ENCODE measurements at regions not wholly inside any gene's neighbourhood (a gene's known extent, or its start where the extent isn't known, plus 50 kb on each side); places are given as distances from the start of the nearest gene placed in this dataset.

DNA sequence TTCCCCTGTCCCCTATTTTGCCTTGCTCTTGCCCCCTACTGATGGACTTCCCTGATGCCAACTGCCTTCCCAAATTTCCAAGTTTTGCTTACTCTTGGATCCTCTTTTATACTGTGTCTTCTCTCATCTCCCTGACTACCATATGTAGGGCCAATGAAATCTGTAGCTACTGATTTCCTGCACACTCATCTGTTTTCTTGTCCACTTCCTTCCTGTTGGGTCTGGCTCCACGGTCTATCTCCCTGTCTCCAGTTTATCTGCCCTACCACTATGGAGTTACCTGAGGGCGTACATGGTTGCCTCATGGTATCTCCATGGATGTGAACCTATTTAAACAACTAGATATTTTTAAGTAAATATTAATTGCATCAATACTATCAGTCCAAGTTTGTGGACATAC, 140.3 kb upstream of the MCHR2 start:
- no peak for DNase-seq

DNA sequence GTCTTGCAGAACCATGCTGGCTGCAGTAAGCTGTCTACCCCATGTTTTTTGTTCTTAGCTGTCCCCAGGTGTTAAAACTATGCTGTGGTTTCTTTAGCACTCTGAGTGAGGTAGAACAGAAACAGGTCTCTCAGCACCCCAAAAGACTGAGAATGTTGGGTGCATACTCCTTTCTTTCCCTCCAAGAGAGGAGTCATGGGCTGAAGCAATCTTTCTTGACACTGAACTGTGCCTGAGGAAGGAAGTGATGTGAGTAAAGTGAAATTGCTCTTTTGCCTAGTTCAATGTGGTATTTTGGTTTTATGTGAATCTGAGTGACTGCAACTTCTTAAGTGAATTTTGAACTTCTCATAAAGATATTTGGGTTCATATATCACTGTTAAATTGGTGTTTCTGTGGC, 138.0 kb upstream of the MCHR2 start:
- no peak for DNase-seq

DNA sequence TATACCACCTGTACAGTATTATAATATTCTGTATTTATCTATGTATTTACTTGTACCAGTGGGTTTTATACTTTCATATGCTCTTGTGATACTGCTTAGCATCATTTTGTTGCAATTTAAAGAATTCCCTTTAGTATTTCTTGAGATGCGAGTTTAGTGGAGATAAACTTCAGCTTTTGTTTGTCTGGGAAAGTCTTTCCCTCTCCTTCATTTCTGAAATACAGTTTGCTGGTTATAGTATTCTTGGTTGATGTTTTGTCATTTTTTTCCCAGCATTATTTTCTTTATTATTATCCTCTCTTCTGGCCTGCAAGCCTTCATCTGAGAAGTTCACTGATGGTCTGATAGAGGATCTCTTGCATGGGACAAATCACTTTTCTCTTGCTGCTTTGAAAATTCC, 136.6 kb upstream of the MCHR2 start:
- DNase-seq, result no peak

DNA sequence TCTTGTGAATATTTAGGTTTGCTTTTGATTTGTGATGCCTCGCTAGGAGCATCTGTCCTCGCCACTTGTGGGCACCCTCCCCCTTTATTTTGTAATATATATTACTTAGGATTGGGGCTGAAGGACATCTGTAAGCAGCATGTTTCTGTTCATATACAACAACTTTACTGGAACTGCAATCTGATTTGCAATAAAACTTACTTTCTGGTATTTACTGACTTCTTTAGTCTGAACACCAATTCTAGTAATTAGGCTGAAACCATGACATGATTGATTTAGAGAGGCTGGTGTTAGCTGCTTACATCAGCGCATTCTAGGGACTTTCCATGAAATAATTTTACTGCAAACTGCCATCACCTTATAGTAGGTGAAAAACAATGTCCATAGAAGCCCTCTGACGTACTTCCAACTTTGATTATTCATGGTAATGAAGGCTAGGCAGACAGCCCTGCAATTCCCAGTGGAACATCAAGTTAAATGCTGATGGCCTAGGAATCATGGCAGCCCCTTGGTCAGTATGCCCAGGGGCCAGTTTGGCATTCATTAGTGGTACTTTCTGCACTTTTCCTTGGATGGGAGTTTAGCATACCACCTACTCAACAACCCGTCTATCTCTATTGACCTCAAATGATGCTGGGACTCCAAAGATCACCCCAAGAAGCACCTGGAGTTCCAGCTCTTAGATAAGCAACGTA, 132.9 kb upstream of the MCHR2 start:
- no peak for DNase-seq

DNA sequence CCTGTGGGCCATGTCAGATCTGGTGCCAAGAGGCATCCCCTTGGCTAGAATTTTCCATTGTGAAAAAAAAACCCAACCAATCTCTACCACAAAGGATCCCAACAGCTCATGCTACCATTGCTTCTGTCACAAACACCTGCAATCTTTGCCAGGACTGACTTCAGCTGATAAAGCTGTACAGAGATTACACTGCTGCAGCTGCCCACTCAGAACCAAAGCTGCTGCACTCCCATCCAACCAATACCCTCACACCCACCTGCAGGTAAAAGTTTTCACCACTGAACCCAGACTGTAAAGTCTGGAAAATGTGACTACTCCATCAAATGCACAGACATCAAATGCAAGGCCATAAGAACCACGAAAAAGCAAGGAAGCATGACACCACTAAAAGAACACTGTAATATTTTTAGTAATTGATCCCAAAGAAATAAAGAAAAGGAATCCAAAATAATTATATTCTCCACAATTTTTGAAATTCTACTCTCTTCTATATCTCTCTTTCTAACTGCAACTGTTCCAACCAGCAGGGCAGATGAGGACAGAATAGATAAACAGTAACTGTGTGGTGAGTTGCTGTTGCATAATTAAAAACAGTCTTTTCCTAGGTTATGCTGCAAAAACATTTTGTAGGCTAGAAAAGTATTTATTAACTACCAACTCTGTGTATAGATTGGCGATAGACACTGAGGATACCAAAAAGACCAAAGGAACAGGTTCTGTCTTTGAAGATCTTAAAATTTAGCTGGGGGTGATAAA, 128.0 kb upstream of the MCHR2 start:
- DNase-seq, result no peak

DNA sequence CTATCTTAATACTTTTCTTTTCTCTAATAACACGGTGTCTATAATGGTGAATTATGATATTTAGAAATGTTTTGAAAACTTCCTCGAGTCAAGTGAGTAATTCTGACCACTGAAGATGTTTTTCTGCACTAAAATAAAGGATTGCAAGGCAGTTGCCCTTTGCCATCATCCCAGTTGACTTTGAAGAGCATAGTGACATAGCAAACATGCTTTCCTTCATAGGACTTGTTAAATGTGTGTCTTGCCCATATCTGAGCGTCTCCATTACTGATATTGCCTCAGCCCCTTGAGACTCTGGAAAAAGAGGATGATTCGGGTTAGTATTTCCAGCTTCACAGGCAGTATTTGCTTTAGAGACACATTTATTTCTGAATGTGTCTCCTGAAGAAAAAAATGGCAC, 125.2 kb upstream of the MCHR2 start:
- no peak for DNase-seq

DNA sequence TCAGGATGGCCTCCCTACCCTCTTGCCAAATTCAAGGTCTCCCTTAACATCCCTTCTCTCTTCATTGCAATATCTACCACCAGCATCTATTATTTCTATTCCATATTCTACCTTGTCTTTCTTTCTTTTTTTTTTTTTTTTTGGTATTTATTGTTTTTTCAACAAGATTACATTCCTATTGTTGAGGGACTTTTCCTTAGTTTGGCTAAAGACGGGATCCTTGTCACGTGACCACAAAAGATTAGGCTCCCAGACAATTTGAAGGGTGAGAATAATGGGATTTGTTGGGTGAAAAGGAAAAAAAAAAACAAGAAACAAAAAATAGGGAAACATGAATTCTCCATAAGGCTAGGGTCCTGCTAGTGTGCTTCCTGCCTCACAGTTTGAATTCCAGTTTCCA, 124.3 kb upstream of the MCHR2 start:
- DNase-seq, result no peak

DNA sequence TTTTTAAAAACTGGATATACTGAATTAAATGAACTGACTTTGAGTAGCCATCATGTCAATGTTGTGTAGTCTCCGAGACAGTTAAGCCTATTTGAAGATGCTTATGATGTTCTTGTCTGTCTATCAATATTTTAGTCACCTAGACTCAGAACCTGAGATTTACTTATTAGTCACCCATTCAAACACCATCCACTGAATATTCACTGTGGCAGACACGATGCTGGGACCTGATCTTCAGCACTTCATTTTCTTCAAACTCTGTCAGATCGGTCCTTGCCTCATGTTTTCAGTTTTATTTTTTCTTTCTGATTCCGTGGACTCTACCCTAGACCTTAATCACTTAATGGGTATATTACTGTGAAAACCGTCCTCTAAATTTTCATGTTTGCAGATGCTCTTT, 123.7 kb upstream of the MCHR2 start:
- DNase-seq, result no peak

DNA sequence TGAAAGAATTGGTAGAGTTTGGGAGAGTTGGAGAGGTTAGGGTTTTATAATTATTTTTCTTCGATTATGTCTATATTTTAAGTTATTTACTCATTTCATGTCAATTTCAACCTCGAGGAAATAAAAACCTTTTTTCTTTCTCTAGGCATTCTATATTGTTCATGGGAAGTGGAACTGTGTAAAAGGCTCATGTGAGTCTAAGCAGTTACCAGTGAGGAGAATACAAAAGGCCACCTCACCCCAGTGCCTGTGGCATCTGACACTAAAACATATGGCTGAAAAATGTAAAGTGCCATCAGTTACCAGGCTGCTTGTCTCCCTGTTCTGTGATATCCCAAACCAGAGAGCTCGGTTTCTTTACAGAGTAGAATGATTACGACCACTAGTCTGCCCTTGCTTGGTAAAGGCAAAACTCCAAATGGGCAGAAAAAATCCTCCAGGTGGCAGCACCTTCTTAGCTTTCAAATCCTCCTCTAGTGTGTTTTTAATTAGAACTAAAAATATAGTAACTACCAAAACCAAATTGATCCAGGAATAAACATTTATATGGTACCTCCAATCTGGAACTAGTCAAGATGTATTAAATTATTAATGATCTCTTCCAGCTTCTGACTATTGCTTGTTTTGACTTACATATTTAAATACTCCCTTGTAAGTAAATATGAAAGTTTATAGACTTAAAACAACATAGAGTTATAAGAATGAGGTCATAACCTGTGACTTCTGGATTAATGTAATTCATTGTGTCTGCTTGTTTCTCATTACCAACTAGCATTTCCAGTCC, 122.6 kb upstream of the MCHR2 start:
- DNase-seq, result no peak

DNA sequence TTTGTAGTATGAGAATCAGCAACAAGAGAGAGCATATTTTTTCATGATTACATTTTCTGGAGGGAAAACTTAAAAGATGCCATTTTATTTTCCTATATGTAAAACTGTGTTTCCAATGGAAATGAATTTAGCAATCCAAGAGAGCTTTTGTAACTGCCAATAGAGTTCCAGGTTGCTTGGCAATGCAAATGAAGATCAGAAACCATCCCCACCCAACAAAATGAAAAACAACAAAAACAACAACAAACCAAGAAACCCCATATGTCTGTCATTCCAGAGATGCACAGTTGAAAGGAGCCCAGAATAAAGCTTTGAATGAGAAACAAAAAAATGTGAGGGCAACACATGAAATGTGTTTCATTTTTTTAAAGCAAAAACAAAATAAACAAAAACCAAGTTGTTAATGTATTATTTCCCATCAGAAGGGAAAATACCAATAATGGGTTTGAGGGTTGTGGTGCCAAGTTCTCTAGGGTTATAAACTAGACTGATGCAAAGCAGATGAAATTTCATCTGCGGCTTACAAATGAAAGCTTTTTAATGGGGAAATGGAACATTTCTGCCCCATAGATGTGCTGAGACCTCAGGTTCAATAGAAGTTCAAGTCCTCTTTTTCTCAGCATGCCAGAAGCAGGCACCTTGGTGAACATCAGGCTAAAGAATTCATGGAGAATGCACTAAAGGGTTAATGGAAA, 121.5 kb upstream of the MCHR2 start:
- no peak for DNase-seq

DNA sequence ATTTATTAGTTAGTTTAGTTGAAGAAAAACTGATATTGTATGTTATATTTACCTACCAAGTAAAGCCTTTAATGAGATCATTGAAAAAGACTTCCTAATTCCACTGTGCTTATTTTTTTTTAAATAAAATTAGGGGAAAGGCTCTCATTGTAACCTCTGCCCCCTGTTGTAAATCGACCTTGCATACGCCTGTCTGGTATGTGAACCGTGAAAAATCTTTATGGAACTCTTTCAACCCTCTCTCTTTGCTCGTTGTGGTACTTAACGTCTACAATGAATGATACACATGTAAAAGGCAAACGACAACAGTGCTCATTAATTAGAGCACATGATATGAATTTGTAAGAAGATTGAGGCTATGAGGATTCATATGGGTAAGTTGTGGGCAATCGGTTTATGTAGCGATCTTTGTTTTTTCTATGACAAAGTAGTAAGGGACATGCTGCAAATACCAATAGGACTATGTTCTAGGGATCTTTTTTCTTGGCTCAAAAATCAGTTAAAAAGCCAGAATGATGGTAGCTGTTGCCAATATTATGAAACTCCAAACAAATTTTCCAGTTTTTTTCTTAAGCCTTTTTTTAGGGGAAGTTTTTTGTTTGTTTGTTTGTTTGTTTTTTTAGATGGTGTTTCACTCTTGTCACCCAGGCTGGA, 119.0 kb upstream of the MCHR2 start:
- DNase-seq, result no peak

DNA sequence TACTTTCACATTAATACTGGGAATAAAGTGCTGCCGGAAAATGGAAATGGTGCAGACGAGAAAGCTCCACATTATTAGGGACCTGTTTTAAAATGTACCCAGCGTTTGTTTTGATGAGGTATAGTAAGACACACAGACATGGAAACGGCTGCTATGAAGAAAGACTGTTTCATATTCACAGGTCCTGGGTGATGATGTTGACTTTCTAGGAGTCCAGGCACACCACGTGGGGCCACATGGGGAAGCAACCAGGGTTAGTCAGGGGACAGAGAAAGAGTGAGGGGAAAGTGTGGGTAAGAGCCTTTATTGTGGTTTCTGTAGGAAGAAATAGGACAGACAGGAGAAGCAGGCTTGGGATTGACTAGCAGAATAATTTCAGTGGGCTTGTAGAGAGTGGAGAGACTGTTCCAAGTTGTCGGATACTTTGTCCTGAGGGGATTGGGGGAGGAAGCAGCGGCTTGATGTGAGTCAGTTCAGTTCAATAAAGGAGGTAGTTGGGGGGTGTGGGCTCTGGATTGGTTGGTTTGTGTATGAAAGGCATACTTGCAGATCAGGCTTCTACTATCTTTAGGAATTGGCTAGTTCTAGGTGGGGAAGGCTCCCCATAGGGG, 112.0 kb upstream of the MCHR2 start:
- DNase-seq, result no peak

DNA sequence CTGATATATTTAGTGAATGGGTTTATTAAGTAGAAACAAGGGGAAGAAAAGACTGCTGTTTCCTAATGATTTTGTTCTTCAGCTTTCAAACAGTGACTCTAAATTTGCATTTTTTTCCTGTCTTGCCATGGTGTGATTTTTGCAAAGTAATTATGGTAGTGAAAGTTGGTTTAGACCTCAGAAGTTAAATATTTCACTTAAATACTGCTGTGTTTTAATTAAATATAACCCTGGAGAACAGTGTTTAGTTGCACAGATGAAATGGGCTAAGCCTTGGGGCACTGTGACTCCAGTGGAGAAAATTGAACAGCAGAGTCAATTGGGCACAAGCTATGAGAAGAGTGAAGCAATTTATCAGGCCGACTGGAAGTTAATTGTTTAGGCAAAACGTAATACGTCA, 111.1 kb upstream of the MCHR2 start:
- DNase-seq, result no peak

DNA sequence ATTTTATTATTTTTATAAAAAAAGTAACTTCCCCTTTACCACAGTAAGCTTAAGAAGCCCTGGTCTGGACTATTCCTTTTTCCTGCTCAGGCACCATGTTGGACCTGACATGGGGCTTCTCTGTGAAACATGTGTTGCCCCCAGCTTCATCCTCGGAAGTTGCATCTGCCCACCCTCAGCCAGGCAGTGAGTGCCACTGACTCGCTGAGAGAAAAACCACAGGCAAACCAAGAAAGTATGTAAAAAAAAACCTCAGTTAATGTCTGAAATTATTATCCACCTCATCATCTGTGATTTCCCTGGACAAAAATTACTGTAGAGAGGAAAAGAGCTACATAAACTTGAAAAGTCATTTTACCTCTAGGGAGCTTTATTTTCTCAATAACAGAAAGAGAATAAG, 109.9 kb upstream of the MCHR2 start:
- no peak for DNase-seq

DNA sequence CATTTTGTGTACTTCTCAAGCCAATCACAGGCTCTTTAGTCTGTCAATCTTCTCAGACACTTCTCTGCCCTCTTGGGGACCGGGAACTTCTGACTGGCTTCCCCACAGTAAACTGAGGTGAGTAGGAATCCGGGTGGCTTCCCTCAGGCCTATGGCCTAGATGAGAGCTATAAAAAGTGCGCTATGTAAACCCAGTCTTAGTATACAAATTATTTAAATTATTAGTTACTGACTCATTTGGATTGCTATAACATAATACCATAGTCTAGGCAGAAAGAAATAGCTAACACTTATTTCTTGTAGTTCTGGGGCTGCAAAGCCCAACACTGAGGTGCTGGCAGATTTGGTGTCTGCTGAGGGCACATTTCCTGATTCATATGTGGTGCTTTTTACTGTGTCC, 109.2 kb upstream of the MCHR2 start:
- no peak for DNase-seq

DNA sequence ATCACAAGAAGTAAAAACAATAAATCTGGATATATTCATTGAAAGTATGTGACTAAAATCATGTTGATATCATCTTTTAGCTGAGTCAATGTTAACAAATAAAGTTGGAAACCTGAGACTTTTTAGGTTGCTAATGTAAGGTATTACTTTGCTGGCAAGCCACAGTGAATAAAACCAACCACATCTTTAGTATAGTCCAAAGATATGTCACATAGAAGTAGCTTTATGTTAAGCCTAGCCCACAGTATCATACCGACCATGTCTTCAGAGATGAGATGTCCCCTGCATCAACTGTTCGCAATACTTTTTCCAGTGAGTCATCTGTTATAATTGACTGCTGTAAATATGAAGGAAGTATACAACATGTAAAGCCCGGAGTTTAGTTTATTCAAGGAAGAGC, 107.6 kb upstream of the MCHR2 start:
- DNase-seq, result no peak

DNA sequence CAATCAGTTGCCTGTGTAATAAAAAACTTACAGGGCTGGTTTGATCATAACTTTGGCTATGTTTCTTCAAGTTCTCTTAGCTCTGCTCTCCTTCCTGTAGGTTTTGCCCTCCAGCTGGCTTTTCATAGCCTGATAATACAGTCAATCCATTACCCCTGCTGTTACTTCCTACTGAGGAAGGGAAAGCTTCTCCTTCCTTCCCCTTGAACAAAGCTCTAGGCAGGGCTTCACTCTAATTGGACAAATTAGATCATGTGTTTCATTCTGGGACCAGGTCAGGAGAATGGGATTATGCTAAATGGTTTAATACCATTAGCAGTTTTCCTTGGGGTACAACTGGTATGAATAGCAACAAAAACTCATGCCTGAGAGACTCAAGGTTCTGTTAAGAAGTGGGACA, 106.8 kb upstream of the MCHR2 start:
- DNase-seq, result no peak

DNA sequence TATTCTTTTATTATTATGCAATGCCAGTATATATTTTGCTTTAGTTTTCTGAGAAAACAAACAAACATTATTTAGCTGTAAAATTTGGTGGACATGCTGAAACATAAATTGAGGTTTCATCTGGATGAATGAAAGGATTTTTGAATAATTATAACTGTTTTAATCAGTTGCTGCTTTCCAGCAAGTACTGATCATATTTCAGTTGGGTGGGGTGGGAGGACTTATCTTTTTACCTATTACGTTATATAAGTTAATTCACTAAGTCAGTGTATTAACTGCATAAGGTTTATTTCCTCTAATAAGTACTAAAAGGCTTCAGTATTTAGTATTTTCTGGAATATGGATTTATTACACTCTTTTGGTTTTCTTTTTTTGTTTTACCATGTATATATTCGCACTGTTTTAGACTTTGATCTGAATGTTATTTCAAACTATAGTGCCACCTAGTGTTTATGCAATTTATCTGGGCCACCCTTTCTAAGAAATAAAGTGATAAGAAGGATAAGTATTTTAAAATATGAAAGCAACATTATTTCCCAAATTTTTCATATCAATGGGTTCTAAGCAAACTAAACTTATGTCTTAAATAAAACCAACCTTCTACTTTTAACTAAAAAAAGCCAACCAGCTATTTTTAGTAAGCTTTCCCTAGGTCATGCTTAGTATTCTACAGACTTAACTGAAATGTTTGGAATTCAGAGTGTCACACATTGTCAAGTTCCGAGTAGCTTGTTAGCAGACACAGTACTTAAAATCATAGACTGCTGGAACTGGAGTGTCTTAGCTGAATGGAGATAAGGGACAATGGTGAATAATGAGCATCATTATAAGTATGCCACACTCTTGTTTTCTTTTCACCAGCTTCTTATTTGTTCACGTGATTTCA, 105.4 kb upstream of the MCHR2 start:
- no peak for DNase-seq

DNA sequence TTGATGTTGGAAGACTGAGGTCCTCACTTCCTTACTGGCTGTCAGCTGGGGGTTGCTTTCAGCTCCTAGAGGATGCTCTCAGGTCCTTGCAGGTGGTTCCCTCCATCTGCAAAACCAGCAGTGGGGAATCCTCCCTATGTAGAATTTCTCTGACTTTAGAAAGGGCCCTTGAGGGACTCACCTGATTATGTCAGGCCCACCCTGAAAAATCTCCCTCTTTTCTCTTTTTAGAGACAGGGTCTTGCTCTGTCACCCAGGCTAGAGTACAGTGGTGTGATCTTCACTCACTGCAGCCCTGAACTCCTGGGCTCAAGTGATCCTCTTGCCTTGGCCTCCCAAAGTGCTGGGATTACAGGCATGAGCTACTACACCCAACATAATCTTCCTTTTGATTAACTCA, 102.9 kb upstream of the MCHR2 start:
- DNase-seq, result no peak

DNA sequence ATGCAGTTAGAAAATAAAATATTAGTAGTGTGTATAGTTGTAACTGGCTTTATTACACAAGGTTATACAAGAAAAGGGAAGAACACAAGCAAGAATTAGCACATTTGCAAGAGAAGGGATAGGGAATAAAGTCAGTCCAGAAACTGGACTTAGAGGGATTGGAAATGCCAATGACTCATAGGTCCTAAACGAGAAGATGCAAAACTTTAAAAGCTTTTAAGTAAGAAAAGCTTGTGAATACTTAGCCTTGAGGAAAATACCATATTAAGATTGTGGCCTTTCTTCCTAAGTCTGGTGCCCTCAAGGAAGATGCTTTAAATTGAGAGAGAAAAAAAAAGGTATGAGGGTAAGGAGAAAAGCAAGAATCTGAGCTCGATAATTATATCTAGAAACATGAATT, 102.3 kb upstream of the MCHR2 start:
- DNase-seq, result no peak

DNA sequence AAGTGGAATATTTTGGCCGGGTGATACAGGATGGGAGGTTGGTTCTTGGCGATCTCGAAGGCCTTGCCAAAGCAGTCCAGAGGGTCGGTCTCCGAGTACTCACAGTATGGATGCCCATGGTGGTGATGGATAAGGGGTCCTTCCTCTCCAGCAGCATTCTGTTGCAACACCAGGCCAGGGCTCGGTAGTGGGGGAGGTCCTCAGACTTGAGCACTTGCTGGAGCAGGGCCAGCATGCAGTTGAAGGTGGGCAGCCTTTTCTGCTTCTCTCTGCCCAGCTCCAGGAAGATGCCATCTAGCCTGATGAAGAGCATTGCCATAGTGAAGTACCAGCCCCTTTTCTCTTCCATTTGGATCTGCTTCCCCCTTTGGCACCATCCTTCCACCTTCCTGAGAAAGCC, 99.4 kb upstream of the MCHR2 start:
- DNase-seq, result no peak
